ENCODE measurements at regions not wholly inside any gene's neighbourhood (a gene's known extent, or its start where the extent isn't known, plus 50 kb on each side); places are given as distances from the start of the nearest gene placed in this dataset.

GRCh38 chr22:26847046-26847445, 189.7 kb downstream of the MIAT start:
- TF ChIP-seq CTCF (IDR thresholded peaks at IDR 0.05), result no peak
- TF ChIP-seq EZH2 (IDR thresholded peaks at IDR 0.05; ENCODE audit: borderline replicate concordance, insufficient read depth, low read depth, low read length, poor library complexity, severe bottlenecking), result no peak
